ENCODE measurements at regions not wholly inside any gene's neighbourhood (a gene's known extent, or its start where the extent isn't known, plus 50 kb on each side); places are given as distances from the start of the nearest gene placed in this dataset.
A peak's percentile ranks its signal among the peaks of the same experiment; 100 is the strongest.

- Mint-ChIP-seq H3K27ac (no peak overlapping the region), H3K4me3 (no peak overlapping the region), H3K9me3 (peaks cover 13% of the 10 kb centered on the region), H3K27me3 (ENCODE audit: low read depth) (peaks cover 31% of the 10 kb centered on the region), H3K4me1 (no peaks in the 10 kb centered on the region), H3K36me3 (ENCODE audit: low read depth) (no peaks in the 10 kb centered on the region)
- no peak for TF ChIP-seq CTCF (IDR thresholded peaks at IDR 0.05; ENCODE audit: unreplicated experiment in 3 of 3)
These were observed 97.6 kb upstream of the SIM2 start for GRCh38 chr21:36601362-36601761.

GRCh38 chr21:36602735-36603134 lies 96.2 kb upstream of the SIM2 start:
- no peak for TF ChIP-seq CTCF (IDR thresholded peaks at IDR 0.05; ENCODE audit: unreplicated experiment in 3 of 3)
- Mint-ChIP-seq H3K27me3 (ENCODE audit: low read depth) (peaks cover 40% of the 10 kb centered on the region), H3K36me3 (ENCODE audit: low read depth) (no peaks in the 10 kb centered on the region)

GRCh38 chr21:36603221-36603620 lies 95.7 kb upstream of the SIM2 start:
- Mint-ChIP-seq H3K4me3 (no peak overlapping the region), H3K27me3 (ENCODE audit: low read depth) (peaks cover 37% of the 10 kb centered on the region), H3K27ac (no peak overlapping the region), H3K36me3 (ENCODE audit: low read depth) (no peaks in the 10 kb centered on the region), H3K9me3 (peaks cover 13% of the 10 kb centered on the region), H3K4me1 (no peaks in the 10 kb centered on the region)
- TF ChIP-seq CTCF (IDR thresholded peaks at IDR 0.05; ENCODE audit: unreplicated experiment in 3 of 3), result no peak

More at GRCh38 chr21:36602735-36603134, 96.2 kb upstream of the SIM2 start:
- no peaks in the 10 kb centered on the region for H3K4me1 Mint-ChIP-seq
- H3K4me3 Mint-ChIP-seq, result no peak overlapping the region
- H3K27ac Mint-ChIP-seq, result no peak overlapping the region
- H3K9me3 Mint-ChIP-seq, result peaks cover 13% of the 10 kb centered on the region

GRCh38 chr21:36605426-36605825 lies 93.5 kb upstream of the SIM2 start:
- peaks cover 37% of the 10 kb centered on the region for H3K27me3 Mint-ChIP-seq (ENCODE audit: low read depth)
- no peaks in the 10 kb centered on the region for H3K4me1 Mint-ChIP-seq
- H3K9me3 Mint-ChIP-seq, result peaks cover 13% of the 10 kb centered on the region
- TF ChIP-seq CTCF (IDR thresholded peaks at IDR 0.05; ENCODE audit: unreplicated experiment in 3 of 3), result no peak
- H3K27ac Mint-ChIP-seq, result peak overlapping the region in 1 of 3 experiments; percentile 10
- no peak overlapping the region for H3K4me3 Mint-ChIP-seq
- no peaks in the 10 kb centered on the region for H3K36me3 Mint-ChIP-seq (ENCODE audit: low read depth)

- no peak overlapping the region for H3K27ac Mint-ChIP-seq
- no peaks in the 10 kb centered on the region for H3K4me1 Mint-ChIP-seq
These were observed 92.5 kb upstream of the SIM2 start for GRCh38 chr21:36606287-36606982.

More at GRCh38 chr21:36606287-36606982, 92.5 kb upstream of the SIM2 start:
- peaks cover 12% of the 10 kb centered on the region for H3K9me3 Mint-ChIP-seq
- peaks cover 33% of the 10 kb centered on the region for H3K27me3 Mint-ChIP-seq (ENCODE audit: low read depth)
- no peaks in the 10 kb centered on the region for H3K36me3 Mint-ChIP-seq (ENCODE audit: low read depth)
- H3K4me3 Mint-ChIP-seq, result no peak overlapping the region
- peak in 1 of 3 experiments; percentile 9 for TF ChIP-seq CTCF (IDR thresholded peaks at IDR 0.05; ENCODE audit: unreplicated experiment in 3 of 3)

Measured in nephron (organoid).